Mucosa of descending colon (tissue), 3 donors: ENCODE measurements at regions not wholly inside any gene's neighbourhood (a gene's known extent, or its start where the extent isn't known, plus 50 kb on each side); places are given as distances from the start of the nearest gene placed in this dataset.

ENCODE experiments used
- ATAC-seq: fragments of 200-7000 bp; cut with Tn5 transposase; one replicate; pipeline ENCODE4 v1.9.1; 2020; ENCODE audit warnings: mild to moderate bottlenecking, moderate library complexity
- DNase-seq, 3 donors: peaks; one replicate each; pipeline ENCODE4 v3.0.0-alpha.2; 2020
- H3K36me3 ChIP-seq: fragments of 200-600 bp; one replicate; pipeline ENCODE4 v1.8.0; 2021; ENCODE audit warnings: low read depth, mild to moderate bottlenecking
- H3K4me1 ChIP-seq: fragments of 200-600 bp; one replicate; pipeline ENCODE4 v1.8.0; 2021; ENCODE audit warnings: low read depth, mild to moderate bottlenecking
- H3K4me3 ChIP-seq: fragments of 200-600 bp; one replicate; pipeline ENCODE4 v1.8.0; 2021; ENCODE audit warnings: mild to moderate bottlenecking
- H3K9me3 ChIP-seq: fragments of 200-600 bp; one replicate; pipeline ENCODE4 v1.8.0; 2021; ENCODE audit warnings: mild to moderate bottlenecking
- intact Hi-C, 2 donors: fragments of 100-400 bp; cut with DNase I in 1 of 2; cut with micrococcal nuclease in 1 of 2; formaldehyde crosslinking; loops; one replicate each; pipeline versions ENCODE4 v1.11.0 to v1.11.1; 2022; cut with DNase I, micrococcal nuclease
- TF ChIP-seq, protein P1 (sequence below): fragments of 200-600 bp; IDR thresholded peaks from one replicate; pipeline ENCODE4 v1.8.0; 2022; ENCODE audit warnings: antibody characterized with exemption, mild to moderate bottlenecking
- donor health status: DM: no; HTN: no; CAD: no; lungs with moderate emphysema.
- donor health status: DM: no; HTN: no; CAD: no.
- donor health status: DM: no; HTN: yes; CAD: no.

- intact Hi-C loops = no loop called here
- ATAC-seq (no peak), DNase-seq (no peak)
- Histone ChIP-seq H3K9me3 (no peaks in the 10 kb centered on the region), H3K4me1 (no peaks in the 10 kb centered on the region), H3K36me3 (no peaks in the 10 kb centered on the region), H3K4me3 (no peak overlapping the region)
- TF ChIP-seq, protein P1, sequence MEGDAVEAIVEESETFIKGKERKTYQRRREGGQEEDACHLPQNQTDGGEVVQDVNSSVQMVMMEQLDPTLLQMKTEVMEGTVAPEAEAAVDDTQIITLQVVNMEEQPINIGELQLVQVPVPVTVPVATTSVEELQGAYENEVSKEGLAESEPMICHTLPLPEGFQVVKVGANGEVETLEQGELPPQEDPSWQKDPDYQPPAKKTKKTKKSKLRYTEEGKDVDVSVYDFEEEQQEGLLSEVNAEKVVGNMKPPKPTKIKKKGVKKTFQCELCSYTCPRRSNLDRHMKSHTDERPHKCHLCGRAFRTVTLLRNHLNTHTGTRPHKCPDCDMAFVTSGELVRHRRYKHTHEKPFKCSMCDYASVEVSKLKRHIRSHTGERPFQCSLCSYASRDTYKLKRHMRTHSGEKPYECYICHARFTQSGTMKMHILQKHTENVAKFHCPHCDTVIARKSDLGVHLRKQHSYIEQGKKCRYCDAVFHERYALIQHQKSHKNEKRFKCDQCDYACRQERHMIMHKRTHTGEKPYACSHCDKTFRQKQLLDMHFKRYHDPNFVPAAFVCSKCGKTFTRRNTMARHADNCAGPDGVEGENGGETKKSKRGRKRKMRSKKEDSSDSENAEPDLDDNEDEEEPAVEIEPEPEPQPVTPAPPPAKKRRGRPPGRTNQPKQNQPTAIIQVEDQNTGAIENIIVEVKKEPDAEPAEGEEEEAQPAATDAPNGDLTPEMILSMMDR = no peak
These were observed 182.9 kb downstream of the FGF9 start for GRCh38 chr13:21853779-21854178.

DNA sequence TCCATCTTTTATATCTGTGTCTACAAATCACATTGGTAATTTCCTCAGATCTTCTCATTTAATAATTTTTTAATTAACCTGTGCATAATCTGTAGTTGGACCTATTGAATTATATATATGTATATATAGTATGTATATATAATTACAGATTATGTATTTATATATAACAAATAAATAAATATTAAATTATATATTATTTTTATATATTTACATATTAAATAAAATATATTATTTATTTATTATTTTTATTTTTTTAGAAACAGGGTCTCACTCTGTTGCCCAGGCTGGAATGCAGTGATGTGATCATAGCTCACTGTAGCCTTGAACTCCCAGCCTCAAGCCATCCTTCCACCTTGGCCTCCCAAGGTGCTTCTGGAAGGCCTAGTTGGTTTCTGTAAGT lies 197.9 kb downstream of the FGF9 start:
- TF ChIP-seq, protein P1 = no peak
- intact Hi-C loops = no loop called here
- no peak for ATAC-seq
- H3K9me3 ChIP-seq = no peaks in the 10 kb centered on the region
- H3K4me3 ChIP-seq = no peak overlapping the region
- H3K4me1 ChIP-seq = peaks cover 10% of the 10 kb centered on the region
- H3K36me3 ChIP-seq = no peaks in the 10 kb centered on the region
- DNase-seq = no peak

DNA sequence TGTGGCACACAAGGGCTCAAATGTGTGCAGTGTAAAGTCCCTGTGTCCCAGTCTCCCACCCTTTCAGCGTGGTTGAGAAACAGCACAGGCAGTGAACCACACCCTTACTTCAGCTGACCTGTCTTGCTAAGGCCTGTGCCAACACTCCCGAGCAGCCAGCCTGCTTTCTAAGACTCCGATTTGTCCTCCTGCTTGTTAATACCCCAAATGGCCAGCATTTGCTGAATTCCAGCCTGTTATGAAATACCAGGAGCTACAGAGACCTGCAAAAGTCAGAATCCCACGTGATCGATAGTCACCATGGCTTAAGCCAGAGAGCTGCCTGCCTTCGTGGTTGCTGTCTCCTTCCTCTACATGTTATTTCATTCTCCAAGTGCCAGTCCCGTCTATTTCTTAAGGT lies 200.5 kb downstream of the FGF9 start:
- no peak overlapping the region for H3K4me3 ChIP-seq
- TF ChIP-seq, protein P1 = no peak
- peak; percentile 91 for ATAC-seq
- intact Hi-C loops = no loop called here
- peak in 2 of 3 donors; percentile 24 to 38 for DNase-seq
- H3K9me3 ChIP-seq = no peaks in the 10 kb centered on the region
- H3K36me3 ChIP-seq = no peaks in the 10 kb centered on the region
- H3K4me1 ChIP-seq = peaks cover 10% of the 10 kb centered on the region

DNA sequence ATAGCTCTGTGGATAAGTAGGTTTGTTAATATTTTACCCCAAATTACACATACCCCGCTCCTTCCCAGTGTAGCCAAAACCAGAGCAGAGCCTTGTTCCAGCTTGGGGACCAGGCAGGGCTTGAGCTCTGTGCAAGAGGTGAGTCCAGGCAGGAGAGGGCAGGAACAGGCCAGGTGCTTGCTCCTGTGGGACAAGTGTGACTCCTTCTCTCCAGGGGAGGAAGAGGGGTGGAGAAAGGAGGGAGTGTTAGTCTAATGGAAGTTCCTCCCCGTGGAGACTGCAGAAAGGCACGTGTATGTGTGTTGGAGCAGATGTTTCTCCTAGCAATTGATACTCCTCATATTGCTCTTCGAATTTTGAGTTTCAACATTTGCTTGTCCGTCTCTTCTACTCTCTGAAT lies 201.0 kb downstream of the FGF9 start:
- TF ChIP-seq, protein P1 = no peak
- no peaks in the 10 kb centered on the region for H3K36me3 ChIP-seq
- H3K4me3 ChIP-seq = no peak overlapping the region
- H3K9me3 ChIP-seq = no peaks in the 10 kb centered on the region
- no peak for DNase-seq
- peaks cover 10% of the 10 kb centered on the region for H3K4me1 ChIP-seq
- intact Hi-C loops = no loop called here
- peak; percentile 87 for ATAC-seq

DNA sequence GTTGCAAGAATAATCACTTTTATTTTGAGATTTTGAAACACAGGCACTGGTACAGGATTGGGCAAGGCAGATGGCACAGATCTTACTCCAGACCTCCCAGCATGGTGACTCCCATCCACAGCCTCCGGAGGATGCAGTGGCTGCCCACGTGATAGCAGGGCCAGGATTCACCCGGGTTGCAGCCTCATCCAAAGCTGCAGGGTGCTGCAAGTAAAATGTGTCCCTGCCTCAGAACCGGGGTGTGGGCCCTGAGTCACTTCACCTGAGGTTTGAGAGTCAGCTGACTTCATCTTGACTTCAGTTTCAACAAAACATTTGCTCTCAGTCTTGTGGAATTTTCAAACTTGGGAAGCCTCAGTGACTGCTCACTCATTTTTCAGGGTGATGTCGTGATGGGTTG lies 201.9 kb downstream of the FGF9 start:
- intact Hi-C loops = no loop called here
- TF ChIP-seq, protein P1 = no peak
- ATAC-seq = no peak

DNA sequence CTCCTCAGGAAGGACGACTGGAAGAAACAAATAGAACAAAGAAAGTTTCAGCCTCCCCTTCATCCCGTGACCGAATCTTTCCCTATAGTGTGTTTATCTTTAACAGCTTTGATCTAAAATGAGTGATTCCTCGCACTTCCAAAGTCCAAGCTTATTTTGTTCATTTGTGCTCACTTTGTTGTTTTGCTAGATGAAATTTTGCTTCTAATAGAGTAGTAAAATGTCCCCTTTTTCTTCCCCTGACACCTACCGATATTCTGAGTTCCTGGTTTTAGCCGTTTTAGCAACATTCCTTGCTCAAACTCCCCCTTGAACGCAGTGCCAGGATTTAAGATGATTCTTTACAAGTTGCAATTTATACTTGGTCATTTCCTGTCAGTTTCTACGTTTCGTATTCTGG lies 204.2 kb downstream of the FGF9 start:
- H3K9me3 ChIP-seq = no peaks in the 10 kb centered on the region
- H3K4me3 ChIP-seq = no peak overlapping the region
- TF ChIP-seq, protein P1 = no peak
- DNase-seq (no peak), ATAC-seq (no peak)
- H3K4me1 ChIP-seq = peaks cover 10% of the 10 kb centered on the region
- intact Hi-C loops = no loop called here
- no peaks in the 10 kb centered on the region for H3K36me3 ChIP-seq

More for the DNA sequence above, 201.9 kb downstream of the FGF9 start:
- no peaks in the 10 kb centered on the region for H3K9me3 ChIP-seq
- no peak for DNase-seq
- no peak overlapping the region for H3K4me3 ChIP-seq
- H3K36me3 ChIP-seq = no peaks in the 10 kb centered on the region
- peaks cover 10% of the 10 kb centered on the region for H3K4me1 ChIP-seq
